MM.1S (cell line): ENCODE measurements at regions not wholly inside any gene's neighbourhood (a gene's known extent, or its start where the extent isn't known, plus 50 kb on each side); places are given as distances from the start of the nearest gene placed in this dataset.

Source experiments
- DNase-seq: peaks from one replicate; pipeline ENCODE4 v3.0.0-alpha.2; 2015
- H2AFZ ChIP-seq: fragments of 300-600 bp; sonication (generic); 2 replicates; pipeline ENCODE4 v1.6.0; 2016; ENCODE audit warnings: antibody characterized with exemption, low read length
- H3F3A ChIP-seq: fragments of 300-600 bp; sonication (generic); 2 replicates; pipeline ENCODE4 v1.6.1; 2016; ENCODE audit warnings: mild to moderate bottlenecking, antibody characterized with exemption, low read length, moderate library complexity, mixed read lengths; ENCODE audit not compliant: insufficient read depth
- H3K27ac ChIP-seq: fragments of 300-600 bp; sonication (generic); 2 replicates; pipeline ENCODE4 v1.5.1; 2016; ENCODE audit warnings: mild to moderate bottlenecking, low read length
- H3K27me3 ChIP-seq: fragments of 300-600 bp; sonication (generic); replicated peaks from 2 replicates; pipeline ENCODE4 v1.6.0; 2016; ENCODE audit warnings: low read length; ENCODE audit not compliant: insufficient read depth
- H3K36me3 ChIP-seq: fragments of 300-600 bp; sonication (generic); replicated peaks from 2 replicates; pipeline ENCODE4 v1.6.1; 2016; ENCODE audit warnings: mild to moderate bottlenecking, low read length, mixed read lengths; ENCODE audit not compliant: insufficient read depth
- H3K4me1 ChIP-seq: fragments of 300-600 bp; sonication (generic); 2 replicates; pipeline ENCODE4 v1.6.1; 2016; ENCODE audit warnings: low read length, mixed read lengths
- H3K4me2 ChIP-seq: fragments of 300-600 bp; sonication (generic); 2 replicates; pipeline ENCODE4 v1.6.0; 2016; ENCODE audit warnings: low read depth, low read length
- H3K4me3 ChIP-seq: fragments of 300-600 bp; sonication (generic); 2 replicates; pipeline ENCODE4 v1.5.1; 2016; ENCODE audit warnings: low read length, mixed read lengths
- H3K79me2 ChIP-seq: fragments of 300-600 bp; sonication (generic); 2 replicates; pipeline ENCODE4 v1.6.1; 2016; ENCODE audit warnings: mixed run types, low read length, mixed read lengths
- H3K9ac ChIP-seq: fragments of 300-600 bp; sonication (generic); 2 replicates; pipeline ENCODE4 v1.6.1; 2016; ENCODE audit warnings: low read length, mixed read lengths
- H3K9me2 ChIP-seq: fragments of 300-600 bp; sonication (generic); replicated peaks from 2 replicates; pipeline ENCODE4 v1.6.1; 2016; ENCODE audit warnings: mild to moderate bottlenecking, low read length, mixed read lengths; ENCODE audit not compliant: insufficient read depth
- H3K9me3 ChIP-seq: fragments of 300-600 bp; sonication (generic); replicated peaks from 2 replicates; pipeline ENCODE4 v1.6.1; 2016; ENCODE audit warnings: mild to moderate bottlenecking, low read length, mixed read lengths; ENCODE audit not compliant: insufficient read depth
- H4K20me1 ChIP-seq: fragments of 300-600 bp; sonication (generic); 2 replicates; pipeline ENCODE4 v1.6.1; 2016; ENCODE audit warnings: mild to moderate bottlenecking, low read length, moderate library complexity, mixed read lengths; ENCODE audit not compliant: insufficient read depth
- EZH2 ChIP-seq: fragments of 300-600 bp; sonication (generic); optimal IDR thresholded peaks from 2 replicates; pipeline ENCODE3; 2017; ENCODE audit warnings: low read depth, mild to moderate bottlenecking, antibody characterized with exemption, low read length, mixed read lengths
- EZH2phosphoT487 ChIP-seq: fragments of 300-600 bp; sonication (generic); IDR thresholded peaks from 2 replicates; pipeline ENCODE4 v1.6.1; 2018; ENCODE audit warnings: antibody characterized with exemption, low read length
- TF ChIP-seq, protein P1 (sequence below): fragments of 300-600 bp; sonication (generic); IDR thresholded peaks from 2 replicates; pipeline ENCODE4 v1.5.1; 2016; ENCODE audit warnings: antibody characterized with exemption, low read length, mixed read lengths

DNA sequence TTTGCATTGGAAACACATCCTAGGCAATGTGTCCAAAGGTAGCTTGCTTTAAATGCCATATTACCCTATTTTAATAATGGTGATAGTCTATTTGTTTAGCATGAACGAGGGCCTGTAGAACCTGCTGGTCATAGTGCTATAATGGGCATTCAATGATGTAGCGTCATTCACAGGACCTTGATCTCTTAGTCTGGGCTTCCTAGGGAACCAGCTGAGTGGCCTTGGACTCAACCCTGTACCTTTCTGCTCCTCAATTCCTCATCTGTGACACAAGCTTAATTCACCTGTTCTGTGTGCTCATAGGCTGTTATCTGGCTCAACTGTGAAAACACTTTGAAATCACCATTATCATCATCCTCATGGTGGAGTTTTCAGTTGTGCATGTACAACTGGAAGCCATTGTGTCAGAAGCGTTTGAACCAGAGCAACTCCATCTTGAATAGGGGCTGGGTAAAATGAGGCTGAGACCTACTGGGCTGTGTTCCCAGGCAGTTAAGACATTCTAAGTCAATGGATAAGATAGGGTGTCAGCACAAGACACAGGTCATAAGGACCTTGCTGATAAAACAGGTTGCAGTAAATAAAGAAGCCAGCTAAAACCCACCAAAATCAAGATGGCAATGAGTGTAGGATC lies 346.8 kb upstream of the KLF3 start:
- Histone ChIP-seq H4K20me1 (no peaks in the 10 kb centered on the region), H3K4me3 (no peak overlapping the region), H3K9me3 (no peaks in the 10 kb centered on the region), H3K4me2 (no peak overlapping the region), H3K9ac (no peak overlapping the region), H3K27ac (no peak overlapping the region), H3K4me1 (peaks cover 44% of the 10 kb centered on the region), H2AFZ (no peak overlapping the region), H3F3A (peaks cover 34% of the 10 kb centered on the region), H3K9me2 (no peaks in the 10 kb centered on the region), H3K27me3 (no peaks in the 10 kb centered on the region), H3K36me3 (no peaks in the 10 kb centered on the region), H3K79me2 (no peaks in the 10 kb centered on the region)
- no peak for DNase-seq
- no peak for TF ChIP-seq EZH2phosphoT487
- no peak for TF ChIP-seq EZH2
- TF ChIP-seq, protein P1, sequence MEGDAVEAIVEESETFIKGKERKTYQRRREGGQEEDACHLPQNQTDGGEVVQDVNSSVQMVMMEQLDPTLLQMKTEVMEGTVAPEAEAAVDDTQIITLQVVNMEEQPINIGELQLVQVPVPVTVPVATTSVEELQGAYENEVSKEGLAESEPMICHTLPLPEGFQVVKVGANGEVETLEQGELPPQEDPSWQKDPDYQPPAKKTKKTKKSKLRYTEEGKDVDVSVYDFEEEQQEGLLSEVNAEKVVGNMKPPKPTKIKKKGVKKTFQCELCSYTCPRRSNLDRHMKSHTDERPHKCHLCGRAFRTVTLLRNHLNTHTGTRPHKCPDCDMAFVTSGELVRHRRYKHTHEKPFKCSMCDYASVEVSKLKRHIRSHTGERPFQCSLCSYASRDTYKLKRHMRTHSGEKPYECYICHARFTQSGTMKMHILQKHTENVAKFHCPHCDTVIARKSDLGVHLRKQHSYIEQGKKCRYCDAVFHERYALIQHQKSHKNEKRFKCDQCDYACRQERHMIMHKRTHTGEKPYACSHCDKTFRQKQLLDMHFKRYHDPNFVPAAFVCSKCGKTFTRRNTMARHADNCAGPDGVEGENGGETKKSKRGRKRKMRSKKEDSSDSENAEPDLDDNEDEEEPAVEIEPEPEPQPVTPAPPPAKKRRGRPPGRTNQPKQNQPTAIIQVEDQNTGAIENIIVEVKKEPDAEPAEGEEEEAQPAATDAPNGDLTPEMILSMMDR = no peak

DNA sequence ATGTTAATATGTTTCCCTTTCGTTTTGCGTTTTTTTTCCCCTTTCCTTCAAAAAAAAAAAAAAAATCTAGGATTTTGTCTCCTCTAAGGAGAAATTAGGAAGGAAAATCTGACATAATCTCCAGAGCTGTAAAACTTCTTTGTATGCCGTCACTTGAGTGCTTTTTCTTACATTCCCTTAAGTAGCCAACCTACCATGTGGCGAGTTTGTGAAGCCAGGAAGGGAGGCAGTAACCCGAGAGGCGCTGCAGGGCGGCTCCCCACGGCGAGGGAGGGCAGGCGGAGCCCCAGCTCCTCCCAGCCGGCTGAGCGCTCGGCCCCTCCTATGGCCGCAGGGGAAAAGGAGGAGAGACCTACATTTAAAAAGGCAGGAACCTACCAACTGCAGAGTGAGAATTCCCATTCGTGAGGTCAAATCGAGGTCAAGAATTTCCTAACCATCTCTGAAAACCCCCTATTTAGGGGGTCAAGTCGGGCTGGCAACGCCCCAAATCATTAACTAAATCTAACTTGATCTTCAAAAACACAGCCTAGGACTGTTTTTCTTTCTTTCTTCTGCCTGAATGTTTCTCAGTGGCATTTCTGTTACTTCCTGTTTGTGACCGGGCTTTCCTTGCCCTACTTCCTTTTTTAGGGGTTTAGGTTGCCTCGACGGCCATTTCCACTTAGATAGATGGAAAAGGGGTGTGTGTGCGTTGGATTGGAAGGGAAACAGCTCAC lies 345.1 kb upstream of the KLF3 start:
- Histone ChIP-seq H3K79me2 (no peaks in the 10 kb centered on the region), H2AFZ (peak overlapping the region; percentile 31), H3K9ac (peak overlapping the region; percentile 82), H3K27me3 (no peaks in the 10 kb centered on the region), H4K20me1 (no peaks in the 10 kb centered on the region), H3K4me2 (peak overlapping the region; percentile 92), H3K9me2 (no peaks in the 10 kb centered on the region), H3K4me3 (peak overlapping the region; percentile 41), H3F3A (peaks cover 17% of the 10 kb centered on the region), H3K4me1 (peaks cover 27% of the 10 kb centered on the region), H3K27ac (peak overlapping the region; percentile 82), H3K36me3 (no peaks in the 10 kb centered on the region), H3K9me3 (no peaks in the 10 kb centered on the region)
- DNase-seq = peak; percentile 91
- TF ChIP-seq EZH2phosphoT487 = no peak
- no peak for TF ChIP-seq EZH2
- TF ChIP-seq, protein P1 = 0 out of 2 replicates have a peak, but pooled peaks have one; percentile 3

GRCh38 chr4:38319456-38320342 lies 344.3 kb upstream of the KLF3 start:
- no peaks in the 10 kb centered on the region for H3K27me3 ChIP-seq
- peak overlapping the region; percentile 41 for H3K4me3 ChIP-seq
- H3K9ac ChIP-seq = peak overlapping the region; percentile 82
- no peaks in the 10 kb centered on the region for H3K79me2 ChIP-seq
- H3K9me2 ChIP-seq = no peaks in the 10 kb centered on the region
- peak overlapping the region; percentile 82 for H3K27ac ChIP-seq
- no peaks in the 10 kb centered on the region for H4K20me1 ChIP-seq
- H3K9me3 ChIP-seq = no peaks in the 10 kb centered on the region
- H3K4me2 ChIP-seq = peak overlapping the region; percentile 92
- H3K36me3 ChIP-seq = no peaks in the 10 kb centered on the region
- peak overlapping the region; percentile 64 for H2AFZ ChIP-seq
- TF ChIP-seq EZH2 (no peak), EZH2phosphoT487 (no peak)
- TF ChIP-seq, protein P1 = peak; percentile 96
- H3K4me1 ChIP-seq = peaks cover 19% of the 10 kb centered on the region
- DNase-seq = peak; percentile 91
- peaks cover 15% of the 10 kb centered on the region for H3F3A ChIP-seq
